Nephron progenitor cell (in vitro differentiated cells): ENCODE measurements at regions not wholly inside any gene's neighbourhood (a gene's known extent, or its start where the extent isn't known, plus 50 kb on each side); places are given as distances from the start of the nearest gene placed in this dataset.

Experiments used
- DNase-seq: peaks from one replicate; pipeline ENCODE4 v3.0.0; 2021
- H3K27ac Mint-ChIP-seq: 2 replicates; pipeline ENCODE4 v1.8.0; 2021; ENCODE audit warnings: mild to moderate bottlenecking, moderate library complexity, mixed read lengths
- H3K27me3 Mint-ChIP-seq: 2 replicates; pipeline ENCODE4 v1.8.0; 2021; ENCODE audit warnings: mild to moderate bottlenecking, low read depth, mixed read lengths; ENCODE audit not compliant: poor library complexity
- H3K36me3 Mint-ChIP-seq: 2 replicates; pipeline ENCODE4 v1.8.0; 2021; ENCODE audit warnings: low read depth, mixed read lengths
- H3K4me1 Mint-ChIP-seq: 2 replicates; pipeline ENCODE4 v1.8.0; 2021; ENCODE audit warnings: mixed read lengths
- H3K4me3 Mint-ChIP-seq: 2 replicates; pipeline ENCODE4 v1.8.0; 2021; ENCODE audit warnings: mild to moderate bottlenecking, moderate library complexity, mixed read lengths
- H3K9me3 Mint-ChIP-seq: 2 replicates; pipeline ENCODE4 v1.8.0; 2021; ENCODE audit warnings: mild to moderate bottlenecking, moderate library complexity, mixed read lengths
- CTCF ChIP-seq: fragments of 200-600 bp; sonication (generic); IDR thresholded peaks from 2 replicates; pipeline ENCODE4 v1.5.0; 2021; ENCODE audit warnings: antibody characterized with exemption

- Mint-ChIP-seq H3K4me3 (no peak overlapping the region), H3K9me3 (no peaks in the 10 kb centered on the region), H3K4me1 (peaks cover 5% of the 10 kb centered on the region), H3K27ac (no peak overlapping the region), H3K27me3 (no peaks in the 10 kb centered on the region), H3K36me3 (no peaks in the 10 kb centered on the region)
- TF ChIP-seq CTCF: no peak
- no peak for DNase-seq
Observed at GRCh38 chr18:1408376-1408775, 503.7 kb downstream of the ADCYAP1 start.

- H3K9me3 Mint-ChIP-seq: no peaks in the 10 kb centered on the region
- no peak for DNase-seq
- peaks cover 5% of the 10 kb centered on the region for H3K4me1 Mint-ChIP-seq
- H3K4me3 Mint-ChIP-seq: no peak overlapping the region
- no peaks in the 10 kb centered on the region for H3K36me3 Mint-ChIP-seq
- no peak for TF ChIP-seq CTCF
- H3K27me3 Mint-ChIP-seq: no peaks in the 10 kb centered on the region
- no peak overlapping the region for H3K27ac Mint-ChIP-seq
Observed at GRCh38 chr18:1412655-1413322, 508.1 kb downstream of the ADCYAP1 start.

DNA sequence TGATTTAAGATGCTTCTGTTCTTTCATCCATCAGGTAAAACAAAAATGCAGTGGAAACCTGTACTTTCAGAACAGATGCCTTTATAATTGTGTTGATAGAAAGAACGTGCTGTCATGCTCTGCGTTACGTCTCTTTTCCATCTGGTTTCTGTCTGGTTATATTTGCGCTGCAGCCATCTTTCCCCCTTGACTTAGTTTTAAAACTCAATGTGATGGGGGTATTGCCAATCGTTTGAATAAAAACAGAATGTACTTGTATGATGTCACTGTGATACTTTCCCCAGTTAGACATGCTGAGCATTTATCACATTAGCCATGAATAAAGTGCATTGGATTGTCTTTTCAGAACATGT is 508.6 kb downstream of the ADCYAP1 start:
- Mint-ChIP-seq H3K4me3 (no peak overlapping the region), H3K27ac (no peak overlapping the region), H3K4me1 (peaks cover 5% of the 10 kb centered on the region), H3K9me3 (no peaks in the 10 kb centered on the region), H3K36me3 (no peaks in the 10 kb centered on the region), H3K27me3 (no peaks in the 10 kb centered on the region)
- no peak for DNase-seq
- TF ChIP-seq CTCF: no peak

DNA sequence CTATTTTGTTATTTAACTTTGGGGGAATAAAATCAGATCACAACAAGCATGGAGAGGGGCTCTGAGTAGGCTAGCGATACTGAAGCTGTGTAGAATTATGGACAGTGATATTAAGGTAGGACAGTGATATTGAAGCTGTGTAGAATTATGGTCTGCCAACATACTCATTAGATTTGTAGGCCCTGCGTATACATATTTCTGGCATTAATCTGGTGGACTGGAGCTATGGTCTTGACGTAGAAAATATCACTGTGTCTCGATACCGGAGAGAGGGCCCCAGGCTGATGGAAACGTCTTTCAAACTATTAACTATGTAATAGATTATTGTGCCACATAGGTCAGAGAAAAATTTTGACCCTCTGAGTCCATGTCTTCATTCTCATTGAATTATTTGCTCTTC is 511.4 kb downstream of the ADCYAP1 start:
- H3K36me3 Mint-ChIP-seq: no peaks in the 10 kb centered on the region
- no peak overlapping the region for H3K27ac Mint-ChIP-seq
- no peak overlapping the region for H3K4me3 Mint-ChIP-seq
- no peaks in the 10 kb centered on the region for H3K9me3 Mint-ChIP-seq
- H3K4me1 Mint-ChIP-seq: peaks cover 5% of the 10 kb centered on the region
- no peaks in the 10 kb centered on the region for H3K27me3 Mint-ChIP-seq
- no peak for DNase-seq
- TF ChIP-seq CTCF: no peak

GRCh38 chr18:1421502-1421901 is 516.8 kb downstream of the ADCYAP1 start:
- Mint-ChIP-seq H3K4me3 (no peak overlapping the region), H3K36me3 (no peaks in the 10 kb centered on the region), H3K9me3 (no peaks in the 10 kb centered on the region), H3K27me3 (peaks cover 15% of the 10 kb centered on the region), H3K4me1 (no peaks in the 10 kb centered on the region), H3K27ac (no peak overlapping the region)
- no peak for TF ChIP-seq CTCF
- DNase-seq: no peak

- Mint-ChIP-seq H3K4me3 (no peak overlapping the region), H3K4me1 (no peaks in the 10 kb centered on the region), H3K27ac (no peak overlapping the region), H3K9me3 (no peaks in the 10 kb centered on the region), H3K27me3 (peaks cover 17% of the 10 kb centered on the region), H3K36me3 (no peaks in the 10 kb centered on the region)
- DNase-seq: no peak
- TF ChIP-seq CTCF: no peak
Observed at GRCh38 chr18:1422634-1423033, 518.0 kb downstream of the ADCYAP1 start.
